Neural progenitor cell (in vitro differentiated cells): ENCODE measurements at regions not wholly inside any gene's neighbourhood (a gene's known extent, or its start where the extent isn't known, plus 50 kb on each side); places are given as distances from the start of the nearest gene placed in this dataset.

Experiments used
- DNase-seq: peaks from one replicate; pipeline ENCODE4 v3.0.0-alpha.2; 2016; ENCODE audit warnings: low spot score
- H2AFZ ChIP-seq: fragments of 200-600 bp; sonication (generic); replicated peaks from 2 replicates; pipeline ENCODE4 v1.6.1; 2016; ENCODE audit warnings: antibody characterized with exemption
- H3F3A ChIP-seq: fragments of 200-600 bp; sonication (generic); 2 replicates; pipeline ENCODE4 v1.6.1; 2016; ENCODE audit warnings: antibody characterized with exemption, low read depth
- H3K27ac ChIP-seq: fragments of 200-600 bp; sonication (generic); 2 replicates; pipeline ENCODE4 v1.5.1; 2016; ENCODE audit warnings: mild to moderate bottlenecking
- H3K27me3 ChIP-seq: fragments of 200-600 bp; sonication (generic); 2 replicates; pipeline ENCODE4 v1.6.1; 2016; ENCODE audit warnings: mild to moderate bottlenecking, moderate library complexity
- H3K36me3 ChIP-seq: fragments of 200-600 bp; sonication (generic); 2 replicates; pipeline ENCODE4 v1.5.1; 2016
- H3K4me1 ChIP-seq: fragments of 200-600 bp; sonication (generic); 2 replicates; pipeline ENCODE4 v1.6.1; 2016; ENCODE audit warnings: mixed run types
- H3K4me2 ChIP-seq: fragments of 200-600 bp; sonication (generic); 2 replicates; pipeline ENCODE4 v1.6.1; 2016
- H3K4me3 ChIP-seq: fragments of 200-600 bp; sonication (generic); 2 replicates; pipeline ENCODE4 v1.5.1; 2016
- H3K79me2 ChIP-seq: fragments of 200-600 bp; sonication (generic); 2 replicates; pipeline ENCODE4 v1.6.1; 2016; ENCODE audit warnings: low read depth
- H3K9ac ChIP-seq: fragments of 200-600 bp; sonication (generic); 2 replicates; pipeline ENCODE4 v1.6.1; 2016
- H3K9me3 ChIP-seq: fragments of 200-600 bp; sonication (generic); 2 replicates; pipeline ENCODE4 v1.5.1; 2016; ENCODE audit warnings: low read depth
- H4K20me1 ChIP-seq: fragments of 200-600 bp; sonication (generic); 2 replicates; pipeline ENCODE4 v1.6.1; 2016; ENCODE audit warnings: low read depth
- H3K27ac Mint-ChIP-seq: 3 replicates; pipeline ENCODE4 v1.8.0; 2021; ENCODE audit warnings: mixed read lengths
- H3K27me3 Mint-ChIP-seq: 2 replicates; pipeline ENCODE4 v1.8.0; 2022; ENCODE audit warnings: low read depth, mild to moderate bottlenecking, inconsistent platforms, moderate library complexity, mixed read lengths; ENCODE audit not compliant: insufficient read depth
- H3K36me3 Mint-ChIP-seq: 3 replicates; pipeline ENCODE4 v1.8.0; 2021; ENCODE audit warnings: mixed read lengths
- H3K4me1 Mint-ChIP-seq: 3 replicates; pipeline ENCODE4 v1.8.0; 2021; ENCODE audit warnings: mixed read lengths
- H3K4me3 Mint-ChIP-seq: 3 replicates; pipeline ENCODE4 v1.8.0; 2021; ENCODE audit warnings: mild to moderate bottlenecking, moderate library complexity, mixed read lengths
- H3K9me3 Mint-ChIP-seq: 3 replicates; pipeline ENCODE4 v1.8.0; 2020; ENCODE audit warnings: mixed read lengths
- EZH2 ChIP-seq: fragments of 200-600 bp; sonication (generic); IDR thresholded peaks from 2 replicates; pipeline ENCODE4 v1.6.1; 2017; ENCODE audit warnings: antibody characterized with exemption, mild to moderate bottlenecking, moderate library complexity
- EZH2phosphoT487 ChIP-seq: fragments of 200-600 bp; sonication (generic); IDR thresholded peaks from 2 replicates; pipeline ENCODE4 v1.6.1; 2017; ENCODE audit warnings: antibody characterized with exemption
- TF ChIP-seq, protein P1 (sequence below): fragments of 200-600 bp; sonication (generic); IDR thresholded peaks from 2 replicates; pipeline ENCODE4 v1.5.1; 2017; ENCODE audit warnings: antibody characterized with exemption, mild to moderate bottlenecking

DNA sequence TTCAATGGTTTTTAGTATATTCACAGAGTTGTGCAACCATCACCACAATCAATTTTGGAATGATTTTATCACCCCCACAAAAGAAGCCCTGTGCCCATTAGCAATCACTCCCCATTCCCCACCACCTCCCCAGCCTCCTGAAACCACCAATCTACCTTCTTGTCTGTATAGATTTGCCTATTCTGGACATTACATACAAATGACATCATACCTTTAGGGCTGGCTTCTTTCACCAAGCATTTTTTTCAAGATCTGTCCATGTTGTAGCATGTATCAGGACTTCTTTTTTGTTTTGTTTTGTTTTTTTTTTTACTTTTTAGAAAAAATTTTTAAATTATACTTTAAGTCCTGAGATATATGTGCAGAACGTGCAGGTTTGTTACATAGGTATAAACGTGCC is 108.1 kb downstream of the RTL9 start:
- Mint-ChIP-seq H3K9me3 (peaks cover 3% of the 10 kb centered on the region), H3K36me3 (no peaks in the 10 kb centered on the region), H3K27ac (no peak overlapping the region), H3K4me1 (peaks cover 5% of the 10 kb centered on the region), H3K27me3 (peaks cover 3% of the 10 kb centered on the region), H3K4me3 (no peak overlapping the region)
- Histone ChIP-seq H3K36me3 (no peaks in the 10 kb centered on the region), H3K9me3 (no peaks in the 10 kb centered on the region), H3K79me2 (no peaks in the 10 kb centered on the region), H3K9ac (no peak overlapping the region), H4K20me1 (no peaks in the 10 kb centered on the region), H3F3A (no peaks in the 10 kb centered on the region), H3K4me1 (peaks cover 7% of the 10 kb centered on the region), H3K27me3 (no peaks in the 10 kb centered on the region), H3K4me2 (no peak overlapping the region), H3K27ac (no peak overlapping the region), H2AFZ (no peak overlapping the region), H3K4me3 (no peak overlapping the region)
- no peak for DNase-seq
- TF ChIP-seq EZH2phosphoT487, result no peak
- no peak for TF ChIP-seq EZH2

DNA sequence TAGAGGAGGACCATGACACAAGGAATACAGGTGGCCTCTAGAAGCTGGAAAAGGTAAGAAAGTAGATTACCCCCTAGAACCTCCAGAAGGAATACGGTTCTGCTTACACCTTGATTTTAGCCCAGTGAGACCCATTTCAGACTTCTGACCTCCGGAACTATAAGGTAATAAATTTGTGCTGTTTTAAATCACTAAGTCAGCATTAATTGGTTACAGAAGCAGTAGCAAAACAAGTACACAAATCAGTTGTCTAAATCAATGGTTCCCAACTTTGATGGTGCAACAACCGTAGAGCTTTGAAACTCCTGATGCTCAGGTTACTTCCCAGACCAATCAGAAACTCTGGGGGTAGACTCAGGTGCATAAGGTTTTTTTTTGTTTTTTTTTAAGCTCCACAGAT is 113.6 kb downstream of the RTL9 start:
- Histone ChIP-seq H4K20me1 (no peaks in the 10 kb centered on the region), H3K4me2 (no peak overlapping the region), H3K36me3 (no peaks in the 10 kb centered on the region), H3F3A (no peaks in the 10 kb centered on the region), H3K4me3 (no peak overlapping the region), H3K27ac (no peak overlapping the region), H3K79me2 (no peaks in the 10 kb centered on the region), H3K4me1 (no peaks in the 10 kb centered on the region), H3K9me3 (no peaks in the 10 kb centered on the region), H3K27me3 (no peaks in the 10 kb centered on the region), H3K9ac (no peak overlapping the region), H2AFZ (no peak overlapping the region)
- Mint-ChIP-seq H3K27me3 (no peaks in the 10 kb centered on the region), H3K4me1 (no peaks in the 10 kb centered on the region), H3K4me3 (no peak overlapping the region), H3K36me3 (no peaks in the 10 kb centered on the region), H3K9me3 (peaks cover 3% of the 10 kb centered on the region), H3K27ac (no peak overlapping the region)
- TF ChIP-seq, protein P1, sequence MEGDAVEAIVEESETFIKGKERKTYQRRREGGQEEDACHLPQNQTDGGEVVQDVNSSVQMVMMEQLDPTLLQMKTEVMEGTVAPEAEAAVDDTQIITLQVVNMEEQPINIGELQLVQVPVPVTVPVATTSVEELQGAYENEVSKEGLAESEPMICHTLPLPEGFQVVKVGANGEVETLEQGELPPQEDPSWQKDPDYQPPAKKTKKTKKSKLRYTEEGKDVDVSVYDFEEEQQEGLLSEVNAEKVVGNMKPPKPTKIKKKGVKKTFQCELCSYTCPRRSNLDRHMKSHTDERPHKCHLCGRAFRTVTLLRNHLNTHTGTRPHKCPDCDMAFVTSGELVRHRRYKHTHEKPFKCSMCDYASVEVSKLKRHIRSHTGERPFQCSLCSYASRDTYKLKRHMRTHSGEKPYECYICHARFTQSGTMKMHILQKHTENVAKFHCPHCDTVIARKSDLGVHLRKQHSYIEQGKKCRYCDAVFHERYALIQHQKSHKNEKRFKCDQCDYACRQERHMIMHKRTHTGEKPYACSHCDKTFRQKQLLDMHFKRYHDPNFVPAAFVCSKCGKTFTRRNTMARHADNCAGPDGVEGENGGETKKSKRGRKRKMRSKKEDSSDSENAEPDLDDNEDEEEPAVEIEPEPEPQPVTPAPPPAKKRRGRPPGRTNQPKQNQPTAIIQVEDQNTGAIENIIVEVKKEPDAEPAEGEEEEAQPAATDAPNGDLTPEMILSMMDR, result no peak
- TF ChIP-seq EZH2 (no peak), EZH2phosphoT487 (no peak)
- DNase-seq, result no peak

DNA sequence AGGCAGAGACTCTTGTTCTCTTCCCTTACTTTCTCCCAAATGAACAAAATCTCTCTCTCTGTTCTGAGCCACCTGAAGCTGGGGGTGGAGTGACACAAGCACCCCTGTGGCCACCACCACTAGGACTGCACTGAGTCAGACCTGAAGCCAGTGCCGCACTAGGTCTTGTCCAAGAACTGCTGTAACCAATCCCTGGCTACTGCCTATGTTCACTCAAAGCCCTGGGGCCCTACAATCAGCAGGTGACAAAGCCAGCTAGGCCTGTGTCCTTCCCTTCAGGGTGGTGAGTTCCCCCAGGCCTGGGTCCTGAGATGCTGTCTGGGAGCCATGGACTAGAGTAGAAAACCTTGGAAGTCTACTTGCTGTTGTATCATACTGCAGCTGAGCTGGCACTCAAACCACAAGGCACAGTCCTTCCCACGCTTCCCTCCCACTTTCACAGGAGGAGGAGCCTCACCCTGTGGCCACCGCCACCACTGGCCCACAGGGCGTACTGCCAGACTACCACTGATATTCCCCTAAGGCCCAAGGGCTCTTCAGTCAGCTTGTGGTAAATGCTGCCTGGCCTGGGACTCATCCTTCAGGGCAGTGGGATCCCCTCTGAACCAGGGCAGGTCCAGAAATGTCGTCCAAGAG is 119.1 kb downstream of the RTL9 start:
- H3K9me3 Mint-ChIP-seq, result no peaks in the 10 kb centered on the region

More for the DNA sequence above, 119.1 kb downstream of the RTL9 start:
- no peaks in the 10 kb centered on the region for H3K9me3 ChIP-seq
- H3K4me3 ChIP-seq, result no peak overlapping the region
- no peaks in the 10 kb centered on the region for H3K27me3 ChIP-seq
- H3K9ac ChIP-seq, result no peak overlapping the region
- H4K20me1 ChIP-seq, result no peaks in the 10 kb centered on the region
- H2AFZ ChIP-seq, result no peak overlapping the region
- no peak overlapping the region for H3K27ac Mint-ChIP-seq
- no peaks in the 10 kb centered on the region for H3K4me1 ChIP-seq
- no peaks in the 10 kb centered on the region for H3K27me3 Mint-ChIP-seq
- H3F3A ChIP-seq, result no peaks in the 10 kb centered on the region
- H3K4me2 ChIP-seq, result no peak overlapping the region
- H3K36me3 ChIP-seq, result no peaks in the 10 kb centered on the region
- no peaks in the 10 kb centered on the region for H3K4me1 Mint-ChIP-seq
- no peak overlapping the region for H3K27ac ChIP-seq
- H3K36me3 Mint-ChIP-seq, result no peaks in the 10 kb centered on the region
- no peaks in the 10 kb centered on the region for H3K79me2 ChIP-seq
- no peak overlapping the region for H3K4me3 Mint-ChIP-seq
- DNase-seq, result no peak
- TF ChIP-seq, protein P1, result no peak
- TF ChIP-seq EZH2phosphoT487, result no peak
- TF ChIP-seq EZH2, result no peak
